Thyroid gland (tissue), 4 donors: ENCODE measurements at regions not wholly inside any gene's neighbourhood (a gene's known extent, or its start where the extent isn't known, plus 50 kb on each side); places are given as distances from the start of the nearest gene placed in this dataset.

ENCODE experiments used
- CTCF ChIP-seq, 6 experiments: fragments of 200-600 bp in 3 of 6; fragments of 450-650 bp in 3 of 6; sonication (generic) in 3 of 6; IDR thresholded peaks; one replicate each; pipeline ENCODE4 v1.5.1; 2016 to 2019; ENCODE audit warnings: antibody characterized with exemption in 6 of 6, mild to moderate bottlenecking in 2 of 6, inconsistent platforms in 1 of 6, moderate library complexity in 1 of 6
- POLR2A ChIP-seq, 2 donors: fragments of 450-650 bp; IDR thresholded peaks; one replicate each; pipeline ENCODE4 v1.6.1; 2017; ENCODE audit warnings: antibody characterized with exemption in 2 of 2, mild to moderate bottlenecking in 2 of 2, moderate library complexity in 1 of 2

- TF ChIP-seq POLR2A (IDR thresholded peaks at IDR 0.05) = no peak
- no peak for TF ChIP-seq CTCF (IDR thresholded peaks at IDR 0.05)
These were observed 632.6 kb upstream of the COX7C start for GRCh38 chr5:85985167-85985566.
